Stomach (tissue), 4 donors: ENCODE measurements at regions not wholly inside any gene's neighbourhood (a gene's known extent, or its start where the extent isn't known, plus 50 kb on each side); places are given as distances from the start of the nearest gene placed in this dataset.

ENCODE experiments used
- POLR2A ChIP-seq, 4 donors: fragments of 450-650 bp; IDR thresholded peaks; one replicate each; pipeline ENCODE4 v1.6.1; 2016; ENCODE audit warnings: antibody characterized with exemption in 4 of 4, control low read depth in 2 of 4, mild to moderate bottlenecking in 1 of 4, moderate library complexity in 1 of 4
- POLR2AphosphoS5 ChIP-seq, 3 donors: sonication (generic); formaldehyde crosslinking; IDR thresholded peaks; one replicate each; pipeline ENCODE4 v1.6.1; 2016; ENCODE audit warnings: antibody characterized with exemption in 3 of 3
- TF ChIP-seq, protein P1 (sequence below), 7 experiments: fragments of 450-650 bp in 4 of 7; fragments of 200-600 bp in 3 of 7; sonication (generic) in 3 of 7; IDR thresholded peaks; one replicate each; pipeline ENCODE4 v1.5.1; 2016 to 2019; ENCODE audit warnings: antibody characterized with exemption in 7 of 7, control low read depth in 2 of 7, mild to moderate bottlenecking in 1 of 7

- TF ChIP-seq, protein P1, sequence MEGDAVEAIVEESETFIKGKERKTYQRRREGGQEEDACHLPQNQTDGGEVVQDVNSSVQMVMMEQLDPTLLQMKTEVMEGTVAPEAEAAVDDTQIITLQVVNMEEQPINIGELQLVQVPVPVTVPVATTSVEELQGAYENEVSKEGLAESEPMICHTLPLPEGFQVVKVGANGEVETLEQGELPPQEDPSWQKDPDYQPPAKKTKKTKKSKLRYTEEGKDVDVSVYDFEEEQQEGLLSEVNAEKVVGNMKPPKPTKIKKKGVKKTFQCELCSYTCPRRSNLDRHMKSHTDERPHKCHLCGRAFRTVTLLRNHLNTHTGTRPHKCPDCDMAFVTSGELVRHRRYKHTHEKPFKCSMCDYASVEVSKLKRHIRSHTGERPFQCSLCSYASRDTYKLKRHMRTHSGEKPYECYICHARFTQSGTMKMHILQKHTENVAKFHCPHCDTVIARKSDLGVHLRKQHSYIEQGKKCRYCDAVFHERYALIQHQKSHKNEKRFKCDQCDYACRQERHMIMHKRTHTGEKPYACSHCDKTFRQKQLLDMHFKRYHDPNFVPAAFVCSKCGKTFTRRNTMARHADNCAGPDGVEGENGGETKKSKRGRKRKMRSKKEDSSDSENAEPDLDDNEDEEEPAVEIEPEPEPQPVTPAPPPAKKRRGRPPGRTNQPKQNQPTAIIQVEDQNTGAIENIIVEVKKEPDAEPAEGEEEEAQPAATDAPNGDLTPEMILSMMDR (IDR thresholded peaks at IDR 0.05), result no peak
- TF ChIP-seq POLR2AphosphoS5 (IDR thresholded peaks at IDR 0.05), result peak in 2 of 3 donors; percentile 34 to 45
- no peak for TF ChIP-seq POLR2A (IDR thresholded peaks at IDR 0.05)
Measured at GRCh38 chr12:11555743-11556625, 93.5 kb upstream of the ETV6 start.
